HG02759 (cell line): ENCODE measurements at regions not wholly inside any gene's neighbourhood (a gene's known extent, or its start where the extent isn't known, plus 50 kb on each side); places are given as distances from the start of the nearest gene placed in this dataset.
"Not testable (repeated sequence)": the region's sequence is repeated elsewhere in the genome, so short reads cannot be mapped to it uniquely, and the experiment has no call there.

Source experiments
- ATAC-seq: cut with Tn5 transposase; IDR thresholded peaks from one replicate; pipeline ENCODE4 v1.9.1; 2021; ENCODE audit warnings: mild to moderate bottlenecking, moderate library complexity; ENCODE audit not compliant: unreplicated experiment

GRCh38 chr5:152456815-152457443 is 51.9 kb upstream of the NMUR2 start:
- ATAC-seq = peak; percentile 73

DNA sequence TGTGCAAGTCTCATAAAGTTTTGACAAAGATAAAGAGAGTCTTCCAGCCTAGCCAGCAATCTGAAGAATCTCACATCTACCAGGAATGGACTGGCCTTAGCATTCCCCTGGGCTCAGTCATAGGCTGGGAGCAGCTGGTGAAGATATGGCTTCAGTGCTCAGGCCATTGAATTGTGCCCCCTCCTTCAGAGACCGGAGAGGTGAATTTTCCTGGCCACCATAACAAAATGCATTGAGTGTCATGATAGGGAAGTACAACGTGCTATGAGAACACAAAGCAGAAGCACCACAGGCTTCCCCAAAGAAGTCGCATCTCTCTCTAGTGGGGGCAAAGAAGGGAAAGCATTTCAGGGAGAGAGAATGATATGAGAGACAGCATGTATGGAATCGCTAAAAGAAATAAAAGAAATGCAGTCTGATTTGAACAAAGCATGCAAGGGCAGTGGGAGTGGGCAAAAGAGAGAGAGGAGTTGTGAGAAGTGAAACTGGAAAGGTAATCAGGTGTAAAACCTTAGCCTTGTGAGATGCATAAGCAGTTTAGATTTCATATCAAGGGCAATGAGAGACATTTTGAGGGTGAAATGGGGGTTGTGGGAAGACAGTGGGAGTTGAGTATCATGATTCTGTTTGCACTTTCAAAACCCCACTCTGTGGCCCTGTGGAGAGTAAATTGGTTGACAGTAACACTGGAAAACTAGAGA is 57.1 kb upstream of the NMUR2 start:
- peak; percentile 91 for ATAC-seq

DNA sequence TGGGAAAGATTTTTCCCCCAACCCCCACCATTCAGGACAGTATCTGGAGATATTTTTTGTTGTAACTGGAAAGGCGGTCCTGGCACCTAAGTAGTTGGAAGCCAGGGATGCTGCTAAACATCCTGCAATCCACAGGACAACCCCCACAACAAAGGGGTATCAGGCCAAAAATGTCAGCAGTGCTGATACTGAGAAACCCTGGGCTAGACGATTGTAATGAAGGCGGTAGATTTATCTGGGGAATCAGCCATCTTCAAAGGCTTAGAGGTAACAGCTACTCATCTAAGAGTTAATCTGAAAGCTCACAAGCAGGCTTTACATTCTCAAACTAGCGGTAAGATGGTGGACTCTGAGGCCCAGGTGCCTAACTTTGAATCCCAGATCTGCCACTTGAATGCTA is 59.0 kb upstream of the NMUR2 start:
- no peak for ATAC-seq

- ATAC-seq = no peak
Measured at GRCh38 chr5:152465140-152465539, 60.1 kb upstream of the NMUR2 start.

DNA sequence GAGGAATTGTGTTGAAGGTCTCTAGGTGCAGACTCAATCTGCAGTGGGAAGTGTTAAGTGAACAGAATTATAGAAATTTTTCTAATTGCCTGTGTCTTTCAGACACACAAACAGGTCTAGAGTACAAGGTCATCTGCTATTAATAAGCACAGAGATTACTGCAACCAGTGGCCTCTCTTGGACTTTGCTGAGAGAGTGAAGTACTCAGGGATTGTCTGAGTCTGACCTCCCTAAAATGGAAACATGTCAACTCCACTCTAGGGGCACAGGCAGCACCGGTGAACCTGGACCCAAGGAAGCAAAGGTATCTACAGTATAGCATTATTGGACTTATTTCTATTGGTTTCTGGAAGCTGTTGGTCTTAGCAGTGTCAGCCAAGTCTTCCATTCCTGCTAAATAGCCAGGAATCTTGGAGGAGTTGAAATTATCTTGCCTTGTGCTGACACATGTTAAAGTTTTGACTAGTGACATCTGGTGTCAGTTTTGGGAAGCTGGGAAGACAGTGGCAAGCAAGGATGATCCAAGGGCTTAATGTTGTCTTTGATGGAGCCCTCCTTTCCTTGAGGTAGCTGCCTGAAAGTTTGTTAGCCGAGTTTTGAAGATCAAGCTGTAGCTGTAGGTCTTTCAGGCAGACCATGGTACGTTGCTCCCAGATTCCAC is 61.1 kb upstream of the NMUR2 start:
- ATAC-seq = no peak

GRCh38 chr5:152470167-152470566 is 65.1 kb upstream of the NMUR2 start:
- ATAC-seq = no peak

DNA sequence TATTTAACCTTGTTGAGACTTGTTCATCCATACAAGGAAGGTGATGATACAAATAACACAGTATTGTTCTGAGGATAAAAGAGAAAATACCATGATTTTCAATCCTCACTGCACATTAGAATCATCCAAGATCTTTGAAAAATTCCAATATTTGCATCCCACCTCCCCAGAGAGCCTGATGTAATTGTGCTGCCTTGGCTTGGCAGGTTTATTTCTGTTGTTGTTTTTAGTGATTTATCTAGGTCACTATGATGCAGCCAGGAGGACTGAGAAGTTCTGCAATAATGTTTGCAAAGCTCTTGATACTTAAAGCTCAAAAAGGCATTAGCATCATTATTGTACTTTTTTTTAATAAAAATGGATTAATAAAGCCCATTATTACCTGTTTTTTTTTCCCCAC is 67.0 kb upstream of the NMUR2 start:
- ATAC-seq = no peak

GRCh38 chr5:152474961-152475360 is 69.9 kb upstream of the NMUR2 start:
- ATAC-seq = no peak

GRCh38 chr5:152477536-152477935 is 72.5 kb upstream of the NMUR2 start:
- no peak for ATAC-seq

GRCh38 chr5:152479866-152480265 is 74.8 kb upstream of the NMUR2 start:
- ATAC-seq = not testable (repeated sequence)

GRCh38 chr5:152480677-152481076 is 75.6 kb upstream of the NMUR2 start:
- peak; percentile 71 for ATAC-seq

DNA sequence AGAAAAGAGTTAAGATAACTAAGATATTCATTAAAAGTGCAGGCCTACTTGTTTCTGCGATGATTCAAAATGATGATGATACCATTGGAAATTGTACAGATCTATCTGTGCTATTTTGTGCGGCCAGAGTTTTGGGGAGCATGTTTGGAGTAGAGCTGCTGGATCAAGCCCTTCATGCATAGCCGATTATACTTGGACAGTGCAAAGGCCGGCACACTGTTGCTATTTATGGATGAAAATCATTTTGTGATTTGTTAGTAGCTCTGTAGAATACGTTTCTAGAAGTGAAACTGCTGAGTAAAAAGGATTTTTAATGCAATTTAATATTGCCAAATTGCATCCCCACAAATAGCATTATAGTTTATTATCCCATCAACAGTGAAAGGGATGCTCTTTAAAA is 82.1 kb upstream of the NMUR2 start:
- no peak for ATAC-seq

DNA sequence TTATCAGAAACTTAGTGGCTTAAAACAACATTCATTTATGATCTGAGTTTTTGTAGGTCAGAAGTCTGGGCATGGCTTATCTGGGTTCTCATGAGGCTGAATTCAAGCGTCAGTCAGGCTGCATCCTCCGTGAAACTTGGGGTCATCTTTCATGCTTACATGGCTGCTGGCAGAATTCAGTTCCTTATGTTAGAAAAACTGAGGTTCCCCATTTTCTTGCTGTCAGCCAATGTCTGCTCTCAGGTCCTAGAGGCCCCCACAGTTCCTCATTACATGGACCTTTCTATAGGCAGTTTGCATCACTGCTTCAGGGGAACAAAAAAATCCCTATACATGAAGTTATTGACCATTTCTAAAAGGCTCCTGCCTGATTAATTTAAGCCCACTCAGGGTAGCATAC is 83.8 kb upstream of the NMUR2 start:
- ATAC-seq = no peak

DNA sequence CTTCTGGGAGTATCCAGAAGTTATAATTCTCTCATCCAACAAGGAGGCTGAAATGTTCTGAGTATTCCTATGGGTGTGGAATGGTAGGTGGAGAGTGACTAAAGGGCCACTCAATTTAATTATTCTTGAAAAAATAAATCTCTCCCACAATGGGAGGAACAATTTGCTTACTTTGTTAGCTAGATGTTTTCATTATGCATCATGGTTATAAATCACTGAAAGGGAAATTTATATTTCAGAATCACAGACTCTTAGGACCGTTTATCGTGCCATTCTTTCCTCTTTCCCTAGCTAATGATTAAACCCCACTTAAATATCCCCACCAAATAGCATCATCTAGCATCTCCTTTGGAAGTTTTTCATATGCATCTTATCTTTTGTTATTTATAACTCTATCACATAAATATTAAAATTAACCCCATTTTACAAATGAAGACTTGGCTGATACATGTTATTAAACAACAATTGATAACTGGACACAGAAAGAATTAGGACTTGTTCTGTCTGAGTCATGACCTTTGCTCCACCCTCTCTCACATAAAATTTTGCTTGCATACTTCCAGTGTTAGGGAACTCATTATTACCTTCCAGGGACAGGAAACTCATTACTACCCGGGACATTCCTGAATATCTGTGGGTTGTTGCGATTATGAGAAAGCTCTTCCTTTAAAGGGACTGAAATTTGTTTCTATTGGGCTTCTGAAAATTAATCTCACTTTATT is 94.9 kb upstream of the NMUR2 start:
- ATAC-seq = no peak

- no peak for ATAC-seq
Measured at GRCh38 chr5:152501294-152501693, 96.2 kb upstream of the NMUR2 start.

DNA sequence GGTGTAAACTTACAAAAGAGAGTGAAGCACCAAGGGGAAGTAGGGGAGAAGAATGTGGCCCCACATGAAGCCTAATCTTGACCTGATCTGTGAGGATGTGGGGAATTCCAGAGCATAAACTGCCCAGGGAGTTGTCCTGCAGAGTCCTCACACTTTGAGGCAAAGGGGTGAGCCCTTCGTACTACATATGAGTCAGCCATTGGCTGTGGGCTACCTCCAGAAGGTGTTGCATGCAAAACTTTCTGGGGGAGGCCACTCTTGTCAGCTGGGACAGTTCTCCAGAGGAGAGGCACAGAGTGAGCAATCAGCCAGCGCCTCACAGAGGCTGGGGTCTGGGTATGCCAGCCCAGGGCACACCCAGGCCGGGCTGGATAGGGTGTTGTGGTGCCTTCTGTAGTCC is 98.1 kb upstream of the NMUR2 start:
- ATAC-seq = no peak

DNA sequence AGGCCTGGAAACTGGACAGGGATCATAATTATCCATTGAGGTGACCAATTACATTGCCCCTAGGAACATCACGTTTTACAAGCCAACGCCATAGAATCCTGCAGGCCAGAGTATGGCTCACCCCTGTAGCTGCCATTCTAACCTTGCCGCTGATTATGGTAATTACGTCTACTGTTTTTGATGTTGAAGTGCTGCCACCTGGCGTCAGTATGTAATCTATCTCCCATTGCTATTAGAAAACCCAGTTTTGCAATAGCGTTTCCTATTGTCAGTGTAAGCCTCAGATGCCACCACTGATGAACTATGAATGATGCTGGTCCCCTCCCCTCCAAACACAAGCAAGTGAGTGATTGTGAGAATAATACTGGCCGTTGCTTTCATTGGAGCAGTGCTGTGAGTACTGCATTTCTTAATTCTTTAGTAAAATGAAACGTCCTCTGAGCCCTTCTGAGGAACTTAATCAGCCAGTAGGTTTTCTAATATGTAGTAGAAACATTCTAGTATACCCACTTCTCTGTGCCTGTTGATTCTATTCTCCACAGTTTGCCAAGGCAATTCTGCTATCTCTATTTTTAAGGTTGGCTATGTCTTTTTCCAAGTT is 100.5 kb upstream of the NMUR2 start:
- ATAC-seq = peak; percentile 93

DNA sequence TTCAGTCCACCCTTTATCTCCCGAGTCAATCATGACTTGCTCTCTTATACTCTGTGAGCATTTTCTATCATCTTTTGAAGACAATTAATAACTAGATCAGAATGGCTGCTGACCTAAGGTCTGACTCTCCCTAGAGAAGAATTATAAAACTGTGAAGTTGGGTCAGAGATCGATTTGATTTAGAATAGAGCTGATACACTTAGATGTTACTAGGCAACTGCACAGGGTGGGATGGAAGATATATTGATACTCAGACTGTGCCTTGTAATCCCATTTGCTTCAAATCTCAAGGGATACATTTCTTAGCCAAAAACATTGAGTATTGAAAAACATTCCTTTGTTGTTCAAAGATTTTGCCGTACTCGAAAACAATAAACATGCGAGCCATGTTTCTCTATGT is 106.0 kb upstream of the NMUR2 start:
- ATAC-seq = no peak

DNA sequence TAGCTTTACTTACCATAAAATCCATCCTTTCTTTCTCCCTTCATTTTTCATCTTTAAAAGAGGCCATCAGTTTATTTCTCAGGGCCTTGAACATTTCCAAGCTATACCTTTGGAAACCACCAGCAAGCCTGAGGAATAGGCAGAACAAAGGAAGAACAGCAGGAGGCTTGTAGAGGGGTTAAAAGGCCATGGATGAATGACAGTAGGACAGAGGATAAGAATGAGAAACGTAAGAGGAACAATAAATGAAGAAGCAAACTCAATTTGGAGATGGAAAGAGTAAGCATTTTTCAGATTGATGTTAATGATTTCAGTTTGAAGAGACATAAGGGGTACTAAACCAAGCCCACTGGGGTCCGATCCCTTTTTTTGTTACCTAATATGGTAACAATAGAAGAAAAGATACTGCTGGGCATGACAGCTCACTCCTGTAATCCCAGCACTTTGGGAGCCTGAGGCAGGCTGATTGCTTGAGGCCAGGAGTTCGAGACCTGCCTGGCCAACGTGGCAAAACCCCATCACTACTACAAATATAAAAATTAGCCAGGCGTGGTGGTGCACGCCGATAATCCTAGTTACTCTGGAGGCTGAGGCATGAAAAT is 106.6 kb upstream of the NMUR2 start:
- no peak for ATAC-seq

GRCh38 chr5:152514827-152515397 is 109.8 kb upstream of the NMUR2 start:
- no peak for ATAC-seq

GRCh38 chr5:152523964-152524363 is 118.9 kb upstream of the NMUR2 start:
- ATAC-seq = no peak
